HG03175 (cell line): ENCODE measurements at regions not wholly inside any gene's neighbourhood (a gene's known extent, or its start where the extent isn't known, plus 50 kb on each side); places are given as distances from the start of the nearest gene placed in this dataset.
"Not testable (repeated sequence)": the region's sequence is repeated elsewhere in the genome, so short reads cannot be mapped to it uniquely, and the experiment has no call there.

Source experiments
- ATAC-seq: cut with Tn5 transposase; IDR thresholded peaks from one replicate; pipeline ENCODE4 v1.9.1; 2021; ENCODE audit warnings: mild to moderate bottlenecking, moderate library complexity; ENCODE audit not compliant: unreplicated experiment

GRCh38 chr6:68080074-68080473 lies 555.0 kb upstream of the ADGRB3 start:
- no peak for ATAC-seq

GRCh38 chr6:68077661-68078060 lies 557.4 kb upstream of the ADGRB3 start:
- no peak for ATAC-seq

- no peak for ATAC-seq
Measured at GRCh38 chr6:68071740-68072139, 563.3 kb upstream of the ADGRB3 start.

GRCh38 chr6:68069921-68070710 lies 565.0 kb upstream of the ADGRB3 start:
- no peak for ATAC-seq

GRCh38 chr6:68059899-68060298 lies 575.2 kb upstream of the ADGRB3 start:
- no peak for ATAC-seq

- ATAC-seq: no peak
Measured at GRCh38 chr6:68059261-68059660, 575.8 kb upstream of the ADGRB3 start.

- ATAC-seq: not testable (repeated sequence)
Measured at GRCh38 chr6:68056596-68056995, 578.5 kb upstream of the ADGRB3 start.

- no peak for ATAC-seq
Measured at GRCh38 chr6:68054756-68055155, 580.3 kb upstream of the ADGRB3 start.

GRCh38 chr6:68053805-68054373 lies 581.2 kb upstream of the ADGRB3 start:
- ATAC-seq: no peak

- ATAC-seq: no peak
Measured at GRCh38 chr6:68052234-68052633, 582.8 kb upstream of the ADGRB3 start.

- ATAC-seq: no peak
Measured at GRCh38 chr6:68049562-68049961, 585.5 kb upstream of the ADGRB3 start.

GRCh38 chr6:68046756-68047155 lies 588.3 kb upstream of the ADGRB3 start:
- no peak for ATAC-seq

- ATAC-seq: no peak
Measured at GRCh38 chr6:68046302-68046701, 588.8 kb upstream of the ADGRB3 start.

- no peak for ATAC-seq
Measured at GRCh38 chr6:68045193-68045592, 589.9 kb upstream of the ADGRB3 start.

GRCh38 chr6:68044264-68044663 lies 590.8 kb upstream of the ADGRB3 start:
- ATAC-seq: no peak

GRCh38 chr6:68043122-68043398 lies 592.0 kb upstream of the ADGRB3 start:
- ATAC-seq: no peak

GRCh38 chr6:68042339-68043121 lies 592.6 kb upstream of the ADGRB3 start:
- ATAC-seq: no peak

- ATAC-seq: no peak
Measured at GRCh38 chr6:68040780-68041179, 594.3 kb upstream of the ADGRB3 start.

- no peak for ATAC-seq
Measured at GRCh38 chr6:68040312-68040778, 594.7 kb upstream of the ADGRB3 start.

- no peak for ATAC-seq
Measured at GRCh38 chr6:68039641-68040311, 595.3 kb upstream of the ADGRB3 start.

- ATAC-seq: no peak
Measured at GRCh38 chr6:68038815-68039408, 596.2 kb upstream of the ADGRB3 start.
